Upper lobe of left lung (tissue), 6 donors: ENCODE measurements at regions not wholly inside any gene's neighbourhood (a gene's known extent, or its start where the extent isn't known, plus 50 kb on each side); places are given as distances from the start of the nearest gene placed in this dataset.
A peak's percentile ranks its signal among the peaks of the same experiment; 100 is the strongest.

ENCODE experiments used
- ATAC-seq, 2 donors: fragments of 200-7000 bp; cut with Tn5 transposase; one replicate each; pipeline ENCODE4 v1.9.1; 2022; ENCODE audit warnings: mild to moderate bottlenecking in 2 of 2, moderate library complexity in 2 of 2; ENCODE audit not compliant: low FRiP score in 2 of 2
- DNase-seq, 2 donors: peaks; one replicate each; pipeline ENCODE4 v3.0.0-alpha.2; 2019 to 2020
- H3K27ac ChIP-seq, 4 donors: fragments of 200-600 bp; sonication (generic); one replicate each; pipeline ENCODE4 v1.5.1; 2016 to 2019
- H3K27me3 ChIP-seq, 4 donors: fragments of 200-600 bp; sonication (generic); one replicate each; pipeline ENCODE4 v1.5.1; 2017 to 2019
- H3K36me3 ChIP-seq, 4 donors: fragments of 200-600 bp; sonication (generic); one replicate each; pipeline ENCODE4 v1.5.1; 2016 to 2019
- H3K4me1 ChIP-seq, 4 donors: fragments of 200-600 bp; sonication (generic); one replicate each; pipeline ENCODE4 v1.5.1; 2018 to 2019
- H3K4me3 ChIP-seq, 4 donors: fragments of 200-600 bp; sonication (generic); one replicate each; pipeline ENCODE4 v1.5.1; 2017 to 2019; ENCODE audit warnings: mild to moderate bottlenecking in 2 of 4, moderate library complexity in 1 of 4
- H3K9me3 ChIP-seq, 4 donors: fragments of 200-600 bp; sonication (generic); one replicate each; pipeline ENCODE4 v1.5.1; 2018 to 2019
- EP300 ChIP-seq, 4 donors: sonication (generic); formaldehyde crosslinking; IDR thresholded peaks; one replicate each; pipeline ENCODE4 v1.5.1; 2017; ENCODE audit warnings: antibody characterized with exemption in 4 of 4, control low read depth in 2 of 4
- POLR2A ChIP-seq, 4 donors: fragments of 450-650 bp; IDR thresholded peaks; one replicate each; pipeline ENCODE4 v1.5.1; 2016 to 2017; ENCODE audit warnings: antibody characterized with exemption in 4 of 4, mild to moderate bottlenecking in 2 of 4
- POLR2AphosphoS5 ChIP-seq, 2 donors: sonication (generic); formaldehyde crosslinking; IDR thresholded peaks; one replicate each; pipeline ENCODE4 v1.5.1; 2017; ENCODE audit warnings: antibody characterized with exemption in 2 of 2
- WGBS, 2 donors: methylation state at CpG; one replicate each; pipeline ENCODE4 v1.1.5; 2017 to 2018; 5-methylcytosine and 5-hydroxymethylcytosine counted together
- TF ChIP-seq, protein P1 (sequence below), 6 experiments: fragments of 450-650 bp in 4 of 6; fragments of 200-600 bp in 2 of 6; sonication (generic) in 2 of 6; IDR thresholded peaks; one replicate each; pipeline ENCODE4 v1.5.1; 2016 to 2019; ENCODE audit warnings: antibody characterized with exemption in 6 of 6
- donor health status: DM: no; HTN: no; CAD: no; lungs with moderate emphysema.
- donor health status: DM: no; HTN: yes; CAD: no; lungs with severe emphysema.

DNA sequence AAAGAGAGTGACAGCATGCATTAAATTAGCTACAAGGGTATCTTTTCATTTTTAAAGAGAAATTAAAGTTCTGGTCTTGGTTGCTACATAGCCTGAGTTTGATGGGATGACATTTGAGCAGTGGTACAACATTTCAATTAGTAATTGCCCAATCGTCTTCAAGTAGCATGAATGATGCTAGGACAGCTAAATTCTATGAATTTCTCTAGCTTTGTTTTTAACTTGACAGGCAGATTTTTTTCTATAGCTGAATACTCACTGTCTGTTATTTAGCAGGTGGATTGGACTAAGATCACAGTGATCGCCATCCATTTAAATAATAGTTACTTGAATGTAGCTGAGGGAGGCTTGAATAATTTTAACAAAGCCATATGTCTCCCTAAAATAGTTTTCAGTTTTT lies 162.2 kb downstream of the OXSM start:
- Histone ChIP-seq H3K4me1 (no peaks in the 10 kb centered on the region), H3K9me3 (no peaks in the 10 kb centered on the region), H3K4me3 (no peak overlapping the region), H3K36me3 (no peaks in the 10 kb centered on the region), H3K27me3 (no peaks in the 10 kb centered on the region), H3K27ac (no peak overlapping the region)
- no peak for DNase-seq
- no peak for ATAC-seq
- no peak for TF ChIP-seq POLR2A (IDR thresholded peaks at IDR 0.05)
- TF ChIP-seq, protein P1, sequence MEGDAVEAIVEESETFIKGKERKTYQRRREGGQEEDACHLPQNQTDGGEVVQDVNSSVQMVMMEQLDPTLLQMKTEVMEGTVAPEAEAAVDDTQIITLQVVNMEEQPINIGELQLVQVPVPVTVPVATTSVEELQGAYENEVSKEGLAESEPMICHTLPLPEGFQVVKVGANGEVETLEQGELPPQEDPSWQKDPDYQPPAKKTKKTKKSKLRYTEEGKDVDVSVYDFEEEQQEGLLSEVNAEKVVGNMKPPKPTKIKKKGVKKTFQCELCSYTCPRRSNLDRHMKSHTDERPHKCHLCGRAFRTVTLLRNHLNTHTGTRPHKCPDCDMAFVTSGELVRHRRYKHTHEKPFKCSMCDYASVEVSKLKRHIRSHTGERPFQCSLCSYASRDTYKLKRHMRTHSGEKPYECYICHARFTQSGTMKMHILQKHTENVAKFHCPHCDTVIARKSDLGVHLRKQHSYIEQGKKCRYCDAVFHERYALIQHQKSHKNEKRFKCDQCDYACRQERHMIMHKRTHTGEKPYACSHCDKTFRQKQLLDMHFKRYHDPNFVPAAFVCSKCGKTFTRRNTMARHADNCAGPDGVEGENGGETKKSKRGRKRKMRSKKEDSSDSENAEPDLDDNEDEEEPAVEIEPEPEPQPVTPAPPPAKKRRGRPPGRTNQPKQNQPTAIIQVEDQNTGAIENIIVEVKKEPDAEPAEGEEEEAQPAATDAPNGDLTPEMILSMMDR (IDR thresholded peaks at IDR 0.05): no peak
- no peak for TF ChIP-seq POLR2AphosphoS5 (IDR thresholded peaks at IDR 0.05)
- TF ChIP-seq EP300 (IDR thresholded peaks at IDR 0.05): no peak
- 69 to 76% methylated on average over 2 of the region's 2 CpGs for WGBS, 2 donors

DNA sequence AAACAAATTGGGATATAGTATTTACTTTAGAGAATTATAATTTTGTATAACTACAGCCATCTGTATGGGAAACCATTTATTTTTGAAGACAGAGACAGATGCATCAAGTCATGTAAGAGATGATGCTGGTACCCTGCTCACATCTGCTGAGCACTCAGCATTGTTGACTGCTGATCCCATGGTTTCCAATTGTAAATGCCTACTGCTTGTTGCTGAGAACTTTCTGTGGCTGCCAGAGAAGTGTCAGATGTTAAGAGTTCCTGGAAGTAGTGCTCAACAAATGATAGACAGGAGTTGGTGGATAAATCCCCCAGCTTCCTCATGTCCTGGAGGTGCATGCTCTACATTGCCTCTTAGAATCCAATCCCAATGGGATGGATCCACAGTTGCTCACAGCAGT lies 167.1 kb downstream of the OXSM start:
- no peaks in the 10 kb centered on the region for H3K4me1 ChIP-seq
- H3K27ac ChIP-seq: no peak overlapping the region
- H3K9me3 ChIP-seq: no peaks in the 10 kb centered on the region
- ATAC-seq: no peak
- H3K4me3 ChIP-seq: no peak overlapping the region
- H3K27me3 ChIP-seq: no peaks in the 10 kb centered on the region
- DNase-seq: no peak
- no peaks in the 10 kb centered on the region for H3K36me3 ChIP-seq
- TF ChIP-seq, protein P1 (IDR thresholded peaks at IDR 0.05): no peak
- TF ChIP-seq POLR2AphosphoS5 (IDR thresholded peaks at IDR 0.05) (no peak), POLR2A (IDR thresholded peaks at IDR 0.05) (no peak), EP300 (IDR thresholded peaks at IDR 0.05) (no peak)

DNA sequence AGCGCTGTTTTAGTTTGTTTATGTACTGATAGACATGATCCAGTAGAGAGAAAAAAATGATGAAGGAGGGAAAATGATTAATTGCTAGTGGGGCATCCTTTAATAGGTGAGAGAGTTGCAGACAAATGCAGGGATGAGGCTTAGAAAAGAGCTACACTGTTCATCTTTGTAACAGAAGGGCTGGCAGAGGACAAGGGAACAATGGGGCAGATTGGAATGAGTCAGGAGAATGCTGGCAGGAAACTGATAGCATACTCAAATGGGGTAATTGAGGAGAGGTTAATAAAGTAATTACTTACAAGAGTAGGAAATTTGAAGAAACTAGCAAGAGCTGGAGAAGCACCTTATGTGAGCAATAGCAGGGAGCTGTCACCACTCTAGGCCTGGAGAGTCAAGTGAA lies 170.9 kb downstream of the OXSM start:
- ATAC-seq (no peak), DNase-seq (no peak)
- H3K27me3 ChIP-seq: no peaks in the 10 kb centered on the region
- H3K36me3 ChIP-seq: no peaks in the 10 kb centered on the region
- WGBS, 2 donors: 96 to 100% methylated on average over 1 of the region's 1 CpG
- no peak overlapping the region for H3K27ac ChIP-seq
- H3K4me1 ChIP-seq: no peaks in the 10 kb centered on the region
- no peak overlapping the region for H3K4me3 ChIP-seq
- no peaks in the 10 kb centered on the region for H3K9me3 ChIP-seq
- TF ChIP-seq, protein P1 (IDR thresholded peaks at IDR 0.05): no peak
- no peak for TF ChIP-seq POLR2AphosphoS5 (IDR thresholded peaks at IDR 0.05)
- TF ChIP-seq POLR2A (IDR thresholded peaks at IDR 0.05): no peak
- TF ChIP-seq EP300 (IDR thresholded peaks at IDR 0.05): no peak

DNA sequence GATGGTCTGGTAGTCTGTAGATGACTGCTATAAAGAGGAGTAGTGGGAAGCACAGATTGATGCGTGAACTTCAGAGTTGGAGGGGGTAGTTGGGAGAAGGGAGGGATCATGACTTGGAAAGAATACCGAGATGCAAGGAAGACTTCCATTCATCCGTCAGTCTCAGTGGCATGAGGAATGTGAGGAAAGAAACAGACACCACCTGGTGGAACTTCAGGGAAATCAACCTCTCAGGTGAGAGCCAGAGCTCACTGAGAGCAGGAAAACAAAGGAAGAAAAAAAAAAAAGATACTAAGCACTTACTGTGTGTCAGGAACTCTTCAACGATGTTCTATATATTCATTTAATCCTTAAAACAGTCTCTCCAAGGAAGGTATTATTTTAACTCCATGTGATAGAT lies 172.4 kb downstream of the OXSM start:
- TF ChIP-seq EP300 (IDR thresholded peaks at IDR 0.05): no peak
- TF ChIP-seq, protein P1 (IDR thresholded peaks at IDR 0.05): peak in 1 of 6 experiments; percentile 15
- Histone ChIP-seq H3K27ac (no peak overlapping the region), H3K9me3 (no peaks in the 10 kb centered on the region), H3K4me1 (no peaks in the 10 kb centered on the region), H3K27me3 (no peaks in the 10 kb centered on the region), H3K4me3 (no peak overlapping the region), H3K36me3 (no peaks in the 10 kb centered on the region)
- 65 to 66% methylated on average over 4 of the region's 4 CpGs for WGBS, 2 donors
- DNase-seq: no peak
- no peak for ATAC-seq

DNA sequence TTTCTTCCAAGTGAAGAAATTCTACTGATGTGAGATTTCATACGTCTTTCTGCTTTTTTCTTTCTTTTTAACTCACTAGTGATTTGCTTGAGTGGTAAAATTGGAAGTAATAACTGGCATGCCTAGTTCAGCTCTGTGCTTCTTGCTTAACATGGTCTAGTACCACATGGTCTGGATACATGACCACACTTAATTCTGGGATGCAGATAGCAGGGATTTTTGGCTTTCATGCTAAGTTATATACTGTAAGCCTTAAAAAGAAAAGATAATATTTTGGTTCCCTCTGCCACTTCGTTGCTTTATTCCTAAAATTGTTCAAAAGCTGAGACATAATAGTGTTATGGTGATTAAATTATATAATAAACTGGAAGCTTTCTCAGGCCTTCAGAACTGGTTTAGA lies 174.3 kb downstream of the OXSM start:
- H3K27me3 ChIP-seq: no peaks in the 10 kb centered on the region
- DNase-seq: no peak
- no peaks in the 10 kb centered on the region for H3K9me3 ChIP-seq
- H3K27ac ChIP-seq: no peak overlapping the region
- TF ChIP-seq EP300 (IDR thresholded peaks at IDR 0.05) (no peak), POLR2AphosphoS5 (IDR thresholded peaks at IDR 0.05) (no peak), POLR2A (IDR thresholded peaks at IDR 0.05) (no peak)
- TF ChIP-seq, protein P1 (IDR thresholded peaks at IDR 0.05): no peak
- WGBS, 2 donors: 34 to 35% methylated on average over 2 of the region's 2 CpGs
- no peak overlapping the region for H3K4me3 ChIP-seq
- no peak for ATAC-seq
- no peaks in the 10 kb centered on the region for H3K36me3 ChIP-seq
- H3K4me1 ChIP-seq: no peaks in the 10 kb centered on the region
